ENCODE measurements at regions not wholly inside any gene's neighbourhood (a gene's known extent, or its start where the extent isn't known, plus 50 kb on each side); places are given as distances from the start of the nearest gene placed in this dataset.
A peak's percentile ranks its signal among the peaks of the same experiment; 100 is the strongest.

- no peak for TF ChIP-seq JUND (IDR thresholded peaks at IDR 0.05; ENCODE audit: low read depth)
- in situ Hi-C loops (cut with HindIII; ENCODE audit: low pct_unique_long_range_greater_than_20kb, low sequenced_read_pairs) = no loop called here
These were observed 1072.6 kb downstream of the ROBO2 start for GRCh38 chr3:78112291-78113010.

GRCh38 chr3:78115983-78116382 is 1076.1 kb downstream of the ROBO2 start:
- no peak for TF ChIP-seq JUND (IDR thresholded peaks at IDR 0.05; ENCODE audit: low read depth)
- in situ Hi-C loops (cut with HindIII; ENCODE audit: low pct_unique_long_range_greater_than_20kb, low sequenced_read_pairs) = no loop called here

More at GRCh38 chr3:78112291-78113010, 1072.6 kb downstream of the ROBO2 start:
- DNase-seq (ENCODE audit: low read depth in 1 of 2, low spot score in 1 of 2) = no peak

GRCh38 chr3:78116874-78117273 is 1077.0 kb downstream of the ROBO2 start:
- no peak for TF ChIP-seq JUND (IDR thresholded peaks at IDR 0.05; ENCODE audit: low read depth)
- no peak for DNase-seq (ENCODE audit: low read depth in 1 of 2, low spot score in 1 of 2)
- in situ Hi-C loops (cut with HindIII; ENCODE audit: low pct_unique_long_range_greater_than_20kb, low sequenced_read_pairs) = no loop called here

More at GRCh38 chr3:78115983-78116382, 1076.1 kb downstream of the ROBO2 start:
- no peak for DNase-seq (ENCODE audit: low read depth in 1 of 2, low spot score in 1 of 2)

- in situ Hi-C loops (cut with HindIII; ENCODE audit: low pct_unique_long_range_greater_than_20kb, low sequenced_read_pairs) = no loop called here
- TF ChIP-seq JUND (IDR thresholded peaks at IDR 0.05; ENCODE audit: low read depth) = no peak
- no peak for DNase-seq (ENCODE audit: low read depth in 1 of 2, low spot score in 1 of 2)
These were observed 1083.2 kb downstream of the ROBO2 start for GRCh38 chr3:78123058-78123457.

- TF ChIP-seq JUND (IDR thresholded peaks at IDR 0.05; ENCODE audit: low read depth) = no peak
- in situ Hi-C loops (cut with HindIII; ENCODE audit: low pct_unique_long_range_greater_than_20kb, low sequenced_read_pairs) = no loop called here
- no peak for DNase-seq (ENCODE audit: low read depth in 1 of 2, low spot score in 1 of 2)
These were observed 1089.8 kb downstream of the ROBO2 start for GRCh38 chr3:78129707-78130106.

- in situ Hi-C loops (cut with HindIII; ENCODE audit: low pct_unique_long_range_greater_than_20kb, low sequenced_read_pairs) = no loop called here
- TF ChIP-seq JUND (IDR thresholded peaks at IDR 0.05; ENCODE audit: low read depth) = no peak
These were observed 1090.9 kb downstream of the ROBO2 start for GRCh38 chr3:78130741-78131290.

GRCh38 chr3:78134496-78134895 is 1094.6 kb downstream of the ROBO2 start:
- in situ Hi-C loops (cut with HindIII; ENCODE audit: low pct_unique_long_range_greater_than_20kb, low sequenced_read_pairs) = no loop called here

More at GRCh38 chr3:78130741-78131290, 1090.9 kb downstream of the ROBO2 start:
- DNase-seq (ENCODE audit: low read depth in 1 of 2, low spot score in 1 of 2) = no peak

GRCh38 chr3:78139166-78139565 is 1099.3 kb downstream of the ROBO2 start:
- DNase-seq (ENCODE audit: low read depth in 1 of 2, low spot score in 1 of 2) = no peak
- in situ Hi-C loops (cut with HindIII; ENCODE audit: low pct_unique_long_range_greater_than_20kb, low sequenced_read_pairs) = no loop called here
- no peak for TF ChIP-seq JUND (IDR thresholded peaks at IDR 0.05; ENCODE audit: low read depth)

More at GRCh38 chr3:78134496-78134895, 1094.6 kb downstream of the ROBO2 start:
- TF ChIP-seq JUND (IDR thresholded peaks at IDR 0.05; ENCODE audit: low read depth) = no peak
- no peak for DNase-seq (ENCODE audit: low read depth in 1 of 2, low spot score in 1 of 2)

GRCh38 chr3:78140274-78140673 is 1100.4 kb downstream of the ROBO2 start:
- DNase-seq (ENCODE audit: low read depth in 1 of 2, low spot score in 1 of 2) = no peak
- TF ChIP-seq JUND (IDR thresholded peaks at IDR 0.05; ENCODE audit: low read depth) = no peak
- in situ Hi-C loops (cut with HindIII; ENCODE audit: low pct_unique_long_range_greater_than_20kb, low sequenced_read_pairs) = no loop called here

GRCh38 chr3:78140866-78141265 is 1101.0 kb downstream of the ROBO2 start:
- in situ Hi-C loops (cut with HindIII; ENCODE audit: low pct_unique_long_range_greater_than_20kb, low sequenced_read_pairs) = no loop called here
- DNase-seq (ENCODE audit: low read depth in 1 of 2, low spot score in 1 of 2) = no peak
- no peak for TF ChIP-seq JUND (IDR thresholded peaks at IDR 0.05; ENCODE audit: low read depth)

GRCh38 chr3:78141269-78141668 is 1101.4 kb downstream of the ROBO2 start:
- DNase-seq (ENCODE audit: low read depth in 1 of 2, low spot score in 1 of 2) = peak; percentile 26 to 30
- in situ Hi-C loops (cut with HindIII; ENCODE audit: low pct_unique_long_range_greater_than_20kb, low sequenced_read_pairs) = no loop called here
- TF ChIP-seq JUND (IDR thresholded peaks at IDR 0.05; ENCODE audit: low read depth) = no peak; the same call in 1 of the 2 replicates

GRCh38 chr3:78143000-78143399 is 1103.1 kb downstream of the ROBO2 start:
- no peak for TF ChIP-seq JUND (IDR thresholded peaks at IDR 0.05; ENCODE audit: low read depth)
- DNase-seq (ENCODE audit: low read depth in 1 of 2, low spot score in 1 of 2) = no peak
- in situ Hi-C loops (cut with HindIII; ENCODE audit: low pct_unique_long_range_greater_than_20kb, low sequenced_read_pairs) = no loop called here

GRCh38 chr3:78148986-78149717 is 1109.3 kb downstream of the ROBO2 start:
- DNase-seq (ENCODE audit: low read depth in 1 of 2, low spot score in 1 of 2) = peak in 1 of 2 experiments; percentile 13
- in situ Hi-C loops (cut with HindIII; ENCODE audit: low pct_unique_long_range_greater_than_20kb, low sequenced_read_pairs) = no loop called here
- TF ChIP-seq JUND (IDR thresholded peaks at IDR 0.05; ENCODE audit: low read depth) = no peak
